GM12892 (cell line): ENCODE measurements at regions not wholly inside any gene's neighbourhood (a gene's known extent, or its start where the extent isn't known, plus 50 kb on each side); places are given as distances from the start of the nearest gene placed in this dataset.

Source experiments
- DNase-seq: peaks from one replicate; pipeline ENCODE4 v3.0.0; 2011; ENCODE audit not compliant: insufficient read length
- FAIRE-seq: peaks from 2 replicates; lab custom pipeline; 2011; peaks lifted over from hg19 to GRCh38; lab: Jason Lieb, UNC
- POLR2A ChIP-seq: IDR thresholded peaks from 2 replicates; pipeline ENCODE4 v1.6.1; 2011; ENCODE audit warnings: low read depth, low read length, control low read depth
- POLR2AphosphoS5 ChIP-seq: IDR thresholded peaks from 2 replicates; pipeline ENCODE4 v1.6.1; 2011; ENCODE audit warnings: low read depth, low read length, control low read depth
- TAF1 ChIP-seq: IDR thresholded peaks from 2 replicates; pipeline ENCODE4 v1.6.1; 2011; ENCODE audit warnings: low read depth, mild to moderate bottlenecking, control low read depth, low read length, borderline replicate concordance

- DNase-seq, result no peak
- TF ChIP-seq POLR2AphosphoS5 (no peak), POLR2A (no peak), TAF1 (no peak)
- FAIRE-seq, result no peak
Observed at GRCh38 chr2:129859175-129859574, 120.3 kb upstream of the RAB6C start.

GRCh38 chr2:129860088-129860487 lies 119.4 kb upstream of the RAB6C start:
- no peak for TF ChIP-seq POLR2AphosphoS5
- no peak for TF ChIP-seq TAF1
- no peak for TF ChIP-seq POLR2A
- DNase-seq (no peak), FAIRE-seq (no peak)

DNA sequence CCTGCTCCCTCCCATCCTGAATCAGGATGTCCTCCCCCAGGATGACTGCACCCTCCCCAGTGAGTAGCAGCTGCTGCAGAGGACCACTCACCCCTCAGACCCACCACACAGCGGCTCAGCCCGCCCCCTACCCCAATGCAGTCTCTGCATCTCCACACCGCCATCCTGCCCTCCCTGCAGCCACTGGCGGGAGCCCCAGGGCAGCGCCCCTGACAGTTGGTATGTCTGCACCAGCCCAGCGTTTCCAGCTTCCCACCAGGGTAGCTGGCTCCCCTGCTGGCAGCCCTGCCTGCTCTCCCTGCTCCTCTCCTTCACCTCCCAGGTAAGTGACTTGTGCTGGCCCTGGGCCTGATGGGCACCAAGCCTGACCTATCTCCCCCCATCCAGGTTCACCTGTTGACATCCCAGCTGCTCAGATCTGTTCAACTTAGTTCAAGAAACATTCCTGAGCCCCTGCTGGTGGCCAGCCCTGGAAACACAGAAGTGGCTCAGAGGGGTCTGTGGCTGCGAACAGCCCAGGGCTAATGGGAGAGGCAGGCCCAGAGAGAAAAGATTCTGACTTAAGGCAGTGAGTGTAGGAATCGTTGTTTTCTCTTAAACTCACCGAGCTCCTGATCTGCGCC lies 117.7 kb upstream of the RAB6C start:
- FAIRE-seq, result no peak
- DNase-seq, result no peak
- no peak for TF ChIP-seq POLR2A

DNA sequence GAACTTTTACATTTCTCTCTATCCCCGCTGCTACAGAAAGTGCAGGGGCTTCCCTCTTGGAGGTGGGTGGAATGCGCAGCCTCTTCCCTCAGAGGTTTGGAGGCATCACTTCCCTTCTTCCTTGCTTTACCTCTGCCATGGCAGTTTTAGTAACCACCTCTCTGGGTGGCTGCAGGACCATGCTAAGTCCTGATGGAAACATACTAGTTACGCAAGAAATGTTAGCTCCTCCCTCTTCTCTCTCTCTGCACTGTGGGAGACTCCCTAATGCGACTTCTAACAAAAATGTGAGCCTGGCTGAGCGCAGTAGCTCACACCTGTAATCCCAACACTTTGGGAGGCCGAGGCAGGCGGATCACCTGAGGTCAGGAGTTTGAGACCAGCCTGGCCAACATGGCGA lies 116.8 kb upstream of the RAB6C start:
- FAIRE-seq, result no peak
- TF ChIP-seq POLR2AphosphoS5 (no peak), TAF1 (no peak), POLR2A (no peak)
- DNase-seq, result no peak

- FAIRE-seq (no peak), DNase-seq (no peak)
- TF ChIP-seq POLR2A (no peak), POLR2AphosphoS5 (no peak), TAF1 (no peak)
Observed at GRCh38 chr2:129863350-129863749, 116.1 kb upstream of the RAB6C start.

DNA sequence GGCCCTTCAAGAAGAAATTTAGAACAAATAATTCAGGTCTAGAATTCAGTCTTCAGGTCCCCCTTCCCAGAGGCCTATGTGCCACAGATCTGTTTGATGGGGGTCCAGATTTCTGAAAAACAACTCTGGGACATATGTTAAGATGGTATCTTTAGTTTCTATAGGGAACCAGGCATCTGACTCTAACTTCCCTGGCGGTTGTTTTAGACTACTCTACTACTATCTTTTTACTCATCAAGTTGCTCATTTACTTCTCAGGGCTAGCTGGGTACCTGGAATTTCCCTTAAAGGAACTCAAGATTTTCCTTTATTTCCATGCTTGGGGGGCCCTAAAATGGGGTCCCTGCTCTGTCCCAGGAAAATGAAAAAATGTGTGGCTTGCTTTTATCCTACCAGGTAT lies 114.7 kb upstream of the RAB6C start:
- no peak for TF ChIP-seq POLR2AphosphoS5
- TF ChIP-seq TAF1, result no peak
- no peak for TF ChIP-seq POLR2A
- DNase-seq (no peak), FAIRE-seq (no peak)

DNA sequence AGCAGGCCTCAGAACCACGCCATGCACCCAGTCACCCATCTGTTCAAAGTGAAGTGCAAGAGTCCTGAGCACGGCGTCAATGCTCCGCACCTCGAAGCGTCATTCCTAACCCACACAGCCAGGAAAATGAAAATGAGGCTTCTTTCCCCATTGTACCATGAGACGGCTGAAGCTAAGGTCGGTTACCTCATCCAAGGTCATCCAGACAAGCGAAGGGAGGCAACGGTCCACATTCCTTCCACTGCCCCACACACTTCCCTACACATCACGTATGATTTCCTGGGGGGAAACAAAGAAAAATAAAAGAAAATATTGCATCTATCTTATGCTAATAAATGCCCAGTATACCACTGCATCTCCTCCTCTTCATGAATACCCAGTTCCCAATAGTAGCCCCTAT lies 113.5 kb upstream of the RAB6C start:
- DNase-seq, result no peak
- no peak for FAIRE-seq
- TF ChIP-seq POLR2A (no peak), POLR2AphosphoS5 (no peak), TAF1 (no peak)

DNA sequence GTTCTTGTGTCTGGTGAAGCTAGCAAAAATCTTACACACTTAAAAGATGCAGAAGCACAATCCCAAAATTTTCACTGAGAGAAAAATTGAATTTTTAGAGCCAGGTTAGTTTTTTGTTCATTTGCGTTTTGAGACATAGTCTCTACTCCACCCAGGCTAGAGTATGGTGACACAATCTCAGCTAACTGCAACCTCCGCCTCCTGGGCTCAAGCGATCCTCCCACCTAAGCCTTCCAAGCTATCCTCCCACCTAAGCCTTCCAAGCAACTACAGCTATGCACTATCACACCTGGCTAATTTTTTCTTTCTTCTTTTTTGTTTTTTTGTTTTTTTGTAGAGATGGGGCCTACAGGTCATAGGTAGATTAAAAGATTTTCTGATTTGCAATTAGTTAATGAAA lies 113.1 kb upstream of the RAB6C start:
- FAIRE-seq (no peak), DNase-seq (no peak)
- no peak for TF ChIP-seq POLR2A

DNA sequence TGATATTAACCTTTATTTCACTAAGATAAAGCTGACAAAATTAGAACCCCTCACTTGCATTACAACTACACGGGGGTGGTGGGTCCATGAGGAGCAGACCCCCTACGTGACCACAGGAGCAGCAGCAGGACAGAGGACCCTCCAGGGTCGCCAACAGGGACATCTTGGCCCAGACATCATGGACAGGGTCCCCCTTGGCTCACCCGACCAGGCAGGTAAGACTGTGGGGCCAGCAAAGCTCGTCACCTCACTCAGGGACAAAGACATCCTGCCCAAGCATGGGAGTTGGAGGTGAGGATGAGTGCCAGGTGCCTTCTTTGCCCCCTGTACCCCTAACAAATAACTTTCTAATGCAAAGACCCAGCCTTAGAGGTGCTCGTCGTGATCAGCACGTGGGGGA lies 111.3 kb upstream of the RAB6C start:
- TF ChIP-seq TAF1 (no peak), POLR2AphosphoS5 (no peak), POLR2A (no peak)
- FAIRE-seq (no peak), DNase-seq (no peak)

GRCh38 chr2:129870685-129871241 lies 108.7 kb upstream of the RAB6C start:
- TF ChIP-seq POLR2AphosphoS5, result no peak
- TF ChIP-seq POLR2A, result no peak
- no peak for TF ChIP-seq TAF1
- no peak for DNase-seq
- no peak for FAIRE-seq

DNA sequence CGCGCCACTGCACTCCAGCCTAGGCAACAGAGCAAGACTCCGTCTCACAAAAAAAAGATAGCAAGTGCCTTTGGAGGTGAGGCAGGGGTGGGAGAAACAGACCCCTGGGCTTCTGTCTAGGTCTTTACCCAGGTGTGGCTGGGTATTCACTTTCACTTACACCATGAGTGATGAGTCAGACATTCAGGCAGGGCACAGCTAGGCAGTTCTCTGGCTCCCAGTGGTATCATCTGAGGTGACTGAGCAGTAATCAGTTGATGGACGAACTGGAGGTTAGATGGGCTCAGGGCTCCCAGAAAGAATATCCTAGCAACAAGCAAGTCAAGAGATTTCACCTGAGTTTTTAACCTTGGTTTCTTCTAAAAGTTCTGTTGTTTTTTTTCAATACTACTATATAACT lies 107.0 kb upstream of the RAB6C start:
- TF ChIP-seq POLR2AphosphoS5 (no peak), POLR2A (no peak), TAF1 (no peak)
- FAIRE-seq (no peak), DNase-seq (no peak)

DNA sequence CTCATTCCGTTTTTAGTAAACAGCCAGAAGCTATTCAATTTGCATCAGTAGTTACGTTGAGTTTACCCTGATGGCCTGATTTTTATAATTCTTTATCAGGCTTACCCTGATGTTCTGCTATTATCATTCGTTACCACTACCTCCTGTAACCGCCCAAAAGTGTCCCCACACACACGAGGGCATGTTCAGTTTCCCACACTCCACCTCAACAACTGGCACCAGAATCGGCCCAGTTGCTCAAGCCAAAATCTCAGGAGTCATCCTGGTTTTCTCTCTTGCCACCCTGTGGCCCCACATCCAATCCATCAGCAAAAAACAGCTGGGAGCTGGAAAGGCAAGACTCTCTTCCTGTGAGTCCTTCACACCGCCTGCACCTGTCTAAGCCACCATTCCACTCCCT lies 102.9 kb upstream of the RAB6C start:
- peak; percentile 17 for FAIRE-seq
- no peak for DNase-seq
- TF ChIP-seq POLR2A, result no peak
- TF ChIP-seq TAF1, result no peak
- TF ChIP-seq POLR2AphosphoS5, result no peak
